HG03521 (cell line): ENCODE measurements at regions not wholly inside any gene's neighbourhood (a gene's known extent, or its start where the extent isn't known, plus 50 kb on each side); places are given as distances from the start of the nearest gene placed in this dataset.

ENCODE experiments used
- ATAC-seq: cut with Tn5 transposase; IDR thresholded peaks from one replicate; pipeline ENCODE4 v1.9.1; 2021; ENCODE audit warnings: mild to moderate bottlenecking, moderate library complexity; ENCODE audit not compliant: unreplicated experiment

DNA sequence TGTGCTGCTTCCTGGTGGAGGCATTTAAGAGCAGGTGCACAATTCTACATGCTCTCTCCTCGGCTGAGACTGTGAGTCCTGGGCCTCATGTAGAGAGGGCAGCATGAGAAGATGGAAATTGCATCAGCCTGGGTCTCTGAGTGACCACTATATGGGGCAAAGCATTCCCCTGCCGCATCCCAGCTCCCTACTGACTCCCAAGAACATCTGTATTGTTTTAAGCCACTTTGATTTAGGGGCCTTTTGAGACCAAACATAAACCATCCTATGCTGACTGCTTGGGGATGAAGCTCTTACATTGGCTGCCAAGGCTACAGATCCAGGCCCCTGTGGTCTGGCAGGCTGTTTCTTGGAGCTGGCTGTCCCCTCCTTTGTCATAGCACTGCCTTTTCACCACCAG lies 101.3 kb upstream of the TBX20 start:
- ATAC-seq, result no peak

DNA sequence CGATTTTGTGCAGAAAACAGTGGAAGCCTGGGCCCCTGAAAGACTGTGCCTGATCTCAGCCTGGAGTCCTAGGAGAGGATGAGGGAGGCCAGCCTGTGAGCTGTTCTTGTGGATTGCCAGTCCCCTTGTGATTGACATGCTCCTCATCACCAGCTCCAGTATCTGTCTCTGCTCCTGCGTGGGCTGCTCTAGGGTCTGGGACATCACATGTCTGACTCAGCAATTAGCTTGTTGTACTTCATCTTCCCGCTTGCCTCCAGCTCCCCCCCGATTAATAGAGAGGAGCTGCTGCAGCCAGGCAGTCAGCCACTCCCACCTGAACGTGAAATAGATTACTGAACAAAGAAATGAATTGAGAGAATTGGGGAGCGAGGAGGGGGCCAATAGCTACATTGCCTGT lies 99.6 kb upstream of the TBX20 start:
- ATAC-seq, result no peak

DNA sequence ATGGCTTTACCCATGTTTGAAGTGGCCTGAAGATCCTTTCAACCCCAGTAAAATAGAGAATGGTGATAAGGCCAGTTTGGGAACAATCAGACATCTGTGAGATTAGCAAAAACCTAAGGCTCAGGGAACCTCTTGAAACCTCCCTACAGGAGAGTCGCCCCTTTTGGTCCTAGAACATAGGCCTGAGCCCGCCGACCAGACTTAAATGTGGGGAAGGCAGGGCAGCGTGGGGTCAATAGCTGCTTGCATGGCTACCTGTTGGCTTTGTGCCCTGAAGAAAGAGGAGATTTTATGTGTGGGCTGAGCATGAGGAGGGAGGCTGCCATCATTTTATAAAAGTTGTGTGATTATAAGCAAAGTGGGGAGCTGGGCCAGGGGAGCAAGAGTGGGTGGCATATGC lies 97.6 kb upstream of the TBX20 start:
- ATAC-seq, result no peak

DNA sequence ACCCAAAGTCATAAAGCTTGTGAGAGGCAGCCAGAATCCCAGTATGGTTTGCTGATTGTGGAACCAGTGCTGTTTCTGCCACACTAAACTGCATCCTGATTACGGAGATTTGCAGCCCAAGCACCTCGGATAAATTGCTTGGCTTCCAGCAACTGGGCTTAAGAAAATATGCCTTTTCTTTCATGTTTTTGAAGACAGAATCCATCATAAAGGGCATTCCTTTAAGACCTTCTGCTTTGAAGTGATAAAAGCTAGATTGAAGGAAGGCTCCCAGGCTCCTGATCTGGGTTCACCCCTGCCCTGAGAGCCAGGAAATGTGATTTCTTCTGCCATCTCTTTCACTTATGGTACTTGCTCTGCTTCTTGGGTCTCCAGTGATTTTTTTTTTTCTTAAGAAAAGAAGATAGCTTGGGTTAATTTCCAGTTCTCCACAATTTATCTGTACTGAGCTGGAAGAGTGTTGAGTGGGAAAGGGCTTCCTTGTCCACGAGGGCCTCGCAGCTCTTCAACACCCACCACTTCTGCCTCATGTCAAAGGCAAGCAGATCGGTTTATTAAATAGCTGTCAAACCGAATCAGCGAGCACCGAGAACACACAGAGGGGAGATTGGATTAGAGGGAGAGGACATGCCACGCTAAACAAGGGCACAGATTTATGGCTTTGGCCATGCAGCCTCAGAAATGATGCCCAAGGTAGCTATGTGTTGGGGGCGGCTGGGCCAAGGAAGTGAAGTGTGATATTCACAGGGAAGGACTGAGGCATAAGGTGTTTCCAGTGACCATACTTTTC lies 94.9 kb upstream of the TBX20 start:
- ATAC-seq, result no peak

DNA sequence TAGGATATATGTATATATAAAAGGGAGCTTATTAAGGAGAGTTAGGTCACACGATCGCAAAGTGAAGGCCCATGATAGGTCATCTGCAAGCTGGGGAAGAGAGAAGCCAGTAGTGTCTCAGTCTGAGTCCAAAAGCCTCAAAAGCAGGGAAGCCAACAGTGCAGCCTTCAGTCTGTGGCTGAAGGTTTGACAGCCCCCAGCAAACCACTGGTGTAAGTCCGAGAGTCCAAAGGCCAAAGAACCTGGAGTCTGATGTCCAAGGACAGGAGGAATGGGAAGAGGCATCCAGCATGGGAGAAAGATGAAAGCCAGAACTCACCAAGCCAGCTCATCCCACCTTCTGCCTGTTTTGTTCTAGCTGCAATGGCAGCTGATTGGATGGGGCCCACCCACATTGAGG lies 88.9 kb upstream of the TBX20 start:
- ATAC-seq, result no peak

DNA sequence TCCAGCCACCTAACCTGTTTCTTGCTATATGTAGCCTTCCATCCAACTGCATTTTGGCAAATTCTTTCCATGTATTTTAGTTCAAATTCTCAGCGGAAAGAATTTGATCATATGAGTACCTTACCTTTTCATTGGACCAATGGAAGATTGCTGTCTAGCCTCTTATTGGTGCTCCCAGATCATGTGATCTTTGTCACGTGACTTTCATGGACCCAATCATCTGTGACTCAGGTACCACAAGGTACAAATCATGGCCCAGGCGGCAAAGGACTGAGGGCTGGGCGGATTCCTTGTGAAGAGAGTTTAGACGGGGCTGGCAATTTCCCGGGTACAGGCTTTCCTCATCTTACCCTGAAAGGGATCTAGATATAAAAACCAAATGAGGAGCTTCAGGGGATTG lies 85.9 kb upstream of the TBX20 start:
- no peak for ATAC-seq

DNA sequence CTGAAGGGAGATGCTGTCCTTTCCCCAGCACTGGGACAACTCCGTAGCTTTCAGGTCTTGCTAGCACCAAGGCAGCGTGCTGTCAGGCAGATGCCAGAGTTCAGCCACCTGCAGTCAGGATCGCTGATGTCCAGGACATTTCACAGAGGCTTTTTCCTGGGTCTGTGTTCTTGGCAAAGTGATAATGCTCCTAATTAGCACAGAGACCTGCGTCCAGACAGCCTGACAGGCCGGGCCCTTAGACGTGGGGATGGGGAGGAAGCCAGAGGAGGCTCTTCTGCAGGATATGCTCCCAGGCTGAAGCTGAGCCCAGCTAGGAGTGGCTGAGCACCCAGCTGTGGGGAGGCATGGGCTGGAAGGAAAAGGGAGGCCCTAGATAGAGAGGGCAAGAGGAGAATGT lies 82.5 kb upstream of the TBX20 start:
- ATAC-seq, result no peak

DNA sequence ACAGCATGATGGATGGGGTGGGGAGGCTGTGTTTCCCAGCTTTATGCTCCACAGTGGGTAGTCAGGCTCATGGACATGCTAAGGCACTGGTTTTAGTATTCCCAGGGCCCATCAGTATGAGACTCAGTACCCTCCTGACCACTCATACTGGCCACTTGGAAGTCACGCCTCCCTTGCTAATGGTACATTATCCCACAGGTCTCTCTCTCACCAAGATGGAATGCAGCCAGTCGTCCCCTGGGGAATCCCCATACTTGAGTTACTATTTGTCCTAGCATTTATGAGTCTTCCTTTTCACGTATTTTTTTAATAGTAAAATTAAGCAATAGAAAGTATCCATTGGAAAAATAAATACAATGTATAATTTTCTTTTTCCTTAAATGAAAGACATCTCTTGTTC lies 80.6 kb upstream of the TBX20 start:
- no peak for ATAC-seq

DNA sequence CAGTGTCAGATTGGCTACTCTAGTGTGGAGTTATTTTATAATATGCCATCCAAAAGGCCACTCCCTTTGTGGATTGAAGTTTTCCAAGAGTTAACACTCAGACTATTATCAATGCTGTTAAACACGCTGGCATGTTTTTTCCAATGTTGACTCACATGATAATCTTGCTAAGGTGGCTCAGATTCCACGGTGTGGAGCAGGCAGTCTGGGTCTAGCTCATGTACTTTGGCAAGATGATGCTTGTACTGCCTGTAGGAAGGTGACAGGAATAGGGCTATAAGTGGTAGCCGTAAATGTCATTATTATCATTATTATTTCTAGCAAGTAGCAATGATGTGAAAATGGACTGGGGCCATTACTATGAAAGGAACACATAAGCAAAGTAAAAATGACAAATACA lies 79.4 kb upstream of the TBX20 start:
- no peak for ATAC-seq

DNA sequence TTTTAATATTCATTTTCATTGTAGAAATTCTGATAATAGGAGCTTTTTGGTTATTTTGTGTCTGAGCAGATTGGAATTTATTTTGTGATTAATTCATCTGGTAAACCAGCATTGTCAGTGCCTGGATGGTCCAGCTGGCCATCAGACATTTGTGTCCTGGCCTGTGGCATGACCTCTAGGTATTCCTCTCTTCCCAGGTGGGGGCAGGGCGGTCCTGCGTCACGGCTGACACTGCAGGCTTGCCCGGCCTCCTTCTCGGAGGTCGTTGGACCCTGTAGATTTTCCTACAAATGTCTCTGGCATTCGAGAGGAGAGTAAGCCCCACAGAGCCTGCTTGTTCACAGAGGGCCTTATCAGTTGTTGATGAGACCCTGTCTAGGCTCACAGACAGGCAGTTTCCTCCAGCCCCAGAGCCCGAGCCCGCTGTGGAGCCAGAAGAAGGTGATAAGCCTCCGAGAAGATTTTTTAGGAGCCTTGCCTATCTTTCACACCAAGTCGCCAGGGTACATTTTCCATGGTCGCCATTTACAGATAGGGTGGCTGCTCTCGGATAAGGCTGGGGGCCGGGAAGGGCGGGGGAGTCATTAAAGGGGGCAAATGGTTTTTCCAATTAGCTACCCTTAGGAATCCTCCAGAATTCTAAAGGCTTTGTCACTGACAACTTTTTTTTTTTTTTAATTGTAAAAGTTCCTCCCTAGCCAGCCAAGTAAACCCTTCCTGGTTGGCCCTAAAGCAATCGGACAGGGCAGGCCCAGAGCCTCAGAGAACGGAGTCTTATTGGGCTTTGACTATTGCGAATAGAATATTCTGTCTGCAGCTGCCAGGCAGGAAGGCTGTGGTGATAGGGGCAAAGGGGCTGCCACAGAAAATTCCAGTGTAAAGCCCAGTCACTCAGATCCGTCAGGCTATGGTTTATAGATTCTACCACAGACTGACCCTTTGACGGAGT lies 78.1 kb upstream of the TBX20 start:
- ATAC-seq, result no peak

DNA sequence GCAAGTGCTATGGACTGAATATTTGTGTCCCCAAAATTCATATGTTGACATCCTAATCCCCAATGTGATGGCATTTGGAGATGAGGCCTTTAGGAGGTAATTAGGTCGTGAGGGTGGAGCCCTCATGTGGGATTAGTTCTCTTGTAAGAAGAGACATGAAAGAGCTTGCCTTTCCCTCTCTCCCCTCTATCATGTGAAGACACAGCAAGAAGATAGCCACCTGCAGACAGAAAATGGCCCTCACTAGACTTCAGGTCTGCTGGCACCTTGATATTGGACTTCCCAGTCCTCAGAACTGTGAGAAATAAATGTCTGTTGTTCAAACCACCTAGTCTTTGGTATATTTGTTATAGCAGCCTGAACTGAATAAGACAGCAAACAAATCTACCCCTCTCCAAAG lies 75.1 kb upstream of the TBX20 start:
- no peak for ATAC-seq

DNA sequence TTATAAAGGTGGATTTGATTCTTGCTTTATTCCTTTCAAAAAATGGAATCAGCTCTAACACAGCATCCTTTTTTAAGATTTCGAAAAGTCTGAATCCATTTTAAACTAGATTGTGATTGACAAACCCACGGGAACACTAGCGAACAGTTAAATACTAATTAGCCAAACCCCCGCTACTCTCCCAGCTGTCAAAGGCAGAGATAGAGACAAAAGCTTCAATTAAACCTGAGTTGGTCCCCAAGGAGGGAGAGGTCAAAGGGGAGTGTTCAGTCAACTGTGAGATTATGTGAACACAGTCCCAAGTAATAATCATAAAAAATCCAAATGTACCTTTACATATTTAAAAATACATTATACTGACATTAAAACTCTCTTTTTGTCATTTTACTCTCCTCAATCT lies 65.7 kb upstream of the TBX20 start:
- no peak for ATAC-seq

DNA sequence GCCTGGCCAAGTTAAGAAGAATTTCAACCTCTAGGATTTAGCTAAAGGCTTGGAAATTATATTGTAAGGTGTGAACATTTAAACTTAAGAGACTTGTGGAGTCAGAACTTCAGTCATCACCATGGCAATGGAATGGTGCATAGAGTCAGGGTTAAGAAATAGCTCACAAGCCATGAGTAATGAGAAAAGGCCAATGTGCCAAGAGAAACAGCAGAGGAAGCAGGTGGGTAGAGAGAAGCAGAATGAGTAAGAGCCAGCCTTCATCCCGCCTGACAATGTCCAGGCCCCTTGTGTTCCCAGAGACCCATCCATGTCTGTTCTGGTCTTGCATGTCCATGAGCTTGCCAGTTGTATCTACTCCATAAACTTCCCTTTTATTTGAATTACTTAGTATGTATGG lies 62.6 kb upstream of the TBX20 start:
- no peak for ATAC-seq

DNA sequence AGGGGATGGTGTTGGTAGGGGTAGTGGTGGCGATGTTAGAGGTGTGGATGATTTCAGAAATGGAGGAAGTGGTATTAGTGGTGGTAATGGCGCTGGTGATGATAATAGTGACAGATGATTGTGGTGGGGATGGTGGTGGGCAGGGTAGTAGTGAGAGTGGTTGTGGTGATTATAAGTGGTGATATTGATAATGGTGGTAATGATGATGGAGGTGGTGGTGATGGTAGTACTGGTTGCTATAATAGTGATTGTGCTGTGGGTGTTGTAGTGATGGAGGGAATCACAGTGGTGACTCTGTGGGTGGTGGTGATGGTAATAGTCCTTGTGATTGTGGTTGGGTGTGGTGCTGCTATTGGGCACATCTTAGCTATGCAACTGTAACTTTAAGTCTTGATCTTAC lies 61.6 kb upstream of the TBX20 start:
- no peak for ATAC-seq

DNA sequence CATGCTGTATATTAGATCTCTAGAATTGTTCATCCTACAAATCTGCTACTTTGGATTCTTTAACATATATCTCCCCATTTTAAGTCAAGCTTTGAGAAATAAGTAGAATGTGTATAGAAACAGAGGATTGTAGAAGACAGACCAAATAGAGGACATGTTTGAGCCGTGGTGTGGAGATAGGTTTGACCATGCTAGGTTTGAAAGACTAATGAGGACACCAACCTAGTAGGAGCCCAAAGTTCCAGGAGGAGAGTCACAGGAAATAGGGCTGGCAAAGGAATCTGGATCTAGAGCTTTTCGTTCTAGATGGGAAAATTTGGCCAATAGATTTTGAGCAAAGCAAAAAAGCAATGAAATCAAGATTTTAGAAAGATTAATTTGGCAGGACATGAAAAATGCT lies 60.5 kb upstream of the TBX20 start:
- ATAC-seq, result no peak

DNA sequence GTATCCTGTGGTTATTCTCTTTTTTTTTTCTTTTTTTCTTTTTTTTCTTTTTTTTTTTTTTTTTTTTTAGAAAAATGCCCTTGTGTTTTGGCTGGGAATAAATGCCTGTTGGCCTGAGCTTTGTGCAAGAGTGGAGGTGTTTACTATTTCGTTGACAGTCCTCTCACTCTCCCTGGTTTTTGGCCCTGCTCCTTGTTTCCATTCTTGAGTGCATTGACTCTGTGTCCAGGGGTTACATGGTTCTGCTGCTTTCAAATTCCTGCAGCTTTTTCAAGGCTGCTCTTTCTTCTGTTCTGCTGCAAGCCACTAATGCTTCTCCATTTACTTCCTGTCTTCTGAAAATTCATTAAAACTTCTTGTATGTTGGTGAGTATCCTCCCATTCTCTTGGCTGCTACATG lies 59.7 kb upstream of the TBX20 start:
- ATAC-seq, result no peak
